ENCODE measurements at regions not wholly inside any gene's neighbourhood (a gene's known extent, or its start where the extent isn't known, plus 50 kb on each side); places are given as distances from the start of the nearest gene placed in this dataset.

- H4K20me1 ChIP-seq (ENCODE audit: control insufficient read depth, extremely low read depth, insufficient read depth, low read length) = no peaks in the 10 kb centered on the region
- peak; percentile 22 to 27 for DNase-seq (ENCODE audit: low read depth in 2 of 2)
- no peak for TF ChIP-seq CTCF (conservative IDR thresholded peaks at IDR 0.05 in 1 of 2, IDR thresholded peaks at IDR 0.05 in 1 of 2; ENCODE audit: low read depth in 1 of 2, low read length in 2 of 2)
- TF ChIP-seq EZH2 (IDR thresholded peaks at IDR 0.05; ENCODE audit: low read length, missing control alignments) = no peak
- no peak overlapping the region for H2AFZ ChIP-seq (ENCODE audit: low read length)
- no peak overlapping the region for H3K27ac ChIP-seq (ENCODE audit: insufficient read depth, low read length)
- H3K79me2 ChIP-seq (ENCODE audit: control insufficient read depth, insufficient read depth, low read length) = no peaks in the 10 kb centered on the region
- no peaks in the 10 kb centered on the region for H3K27me3 ChIP-seq (ENCODE audit: control insufficient read depth, insufficient read depth, low read length)
- H3K4me3 ChIP-seq (replicated peaks in 1 of 4; ENCODE audit: control extremely low read depth in 1 of 4, insufficient read depth in 1 of 4, low read depth in 3 of 4, low read length in 4 of 4) = no peak overlapping the region
- H3K4me2 ChIP-seq (ENCODE audit: extremely low read depth, insufficient read depth, low read length) = no peak overlapping the region
- H3K9me3 ChIP-seq (ENCODE audit: control insufficient read depth, insufficient read depth, low read depth, low read length) = no peaks in the 10 kb centered on the region
- H3K9ac ChIP-seq (ENCODE audit: insufficient read depth, low read length) = no peak overlapping the region
- no peaks in the 10 kb centered on the region for H3K36me3 ChIP-seq (ENCODE audit: control insufficient read depth, insufficient read depth, low read length)
- H3K4me1 ChIP-seq (ENCODE audit: control insufficient read depth, extremely low read depth, insufficient read depth, low read length) = no peaks in the 10 kb centered on the region
Observed at GRCh38 chr1:218620956-218621355, 275.8 kb downstream of the TGFB2 start.

GRCh38 chr1:218624052-218624451 lies 278.9 kb downstream of the TGFB2 start:
- no peaks in the 10 kb centered on the region for H4K20me1 ChIP-seq (ENCODE audit: control insufficient read depth, extremely low read depth, insufficient read depth, low read length)
- H3K9ac ChIP-seq (ENCODE audit: insufficient read depth, low read length) = no peak overlapping the region
- DNase-seq (ENCODE audit: low read depth in 2 of 2) = no peak

DNA sequence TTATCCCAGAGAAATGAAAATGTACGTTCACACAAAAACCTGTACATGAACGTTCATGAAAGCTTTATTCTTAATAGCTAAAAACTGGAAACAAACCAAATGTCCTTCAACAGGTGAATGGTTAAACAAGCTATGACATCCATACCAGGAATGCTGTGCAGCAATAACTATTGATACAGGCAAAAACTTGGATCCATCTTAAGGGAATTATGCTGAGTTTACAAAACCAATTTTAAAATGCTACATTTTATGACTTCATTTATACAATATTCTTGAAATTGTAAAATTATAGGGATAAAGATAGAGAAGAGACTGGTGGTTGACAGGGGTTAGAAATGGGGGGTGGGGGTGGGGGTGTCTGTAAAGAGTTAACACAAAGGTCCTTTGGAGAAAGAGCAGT lies 280.3 kb downstream of the TGFB2 start:
- Histone ChIP-seq H3K27me3 (ENCODE audit: control insufficient read depth, insufficient read depth, low read length) (no peaks in the 10 kb centered on the region), H3K27ac (ENCODE audit: insufficient read depth, low read length) (no peak overlapping the region), H2AFZ (ENCODE audit: low read length) (no peak overlapping the region), H3K4me2 (ENCODE audit: extremely low read depth, insufficient read depth, low read length) (no peak overlapping the region), H3K36me3 (ENCODE audit: control insufficient read depth, insufficient read depth, low read length) (no peaks in the 10 kb centered on the region), H3K4me1 (ENCODE audit: control insufficient read depth, extremely low read depth, insufficient read depth, low read length) (no peaks in the 10 kb centered on the region), H4K20me1 (ENCODE audit: control insufficient read depth, extremely low read depth, insufficient read depth, low read length) (no peaks in the 10 kb centered on the region), H3K9ac (ENCODE audit: insufficient read depth, low read length) (no peak overlapping the region), H3K79me2 (ENCODE audit: control insufficient read depth, insufficient read depth, low read length) (no peaks in the 10 kb centered on the region), H3K4me3 (replicated peaks in 1 of 4; ENCODE audit: control extremely low read depth in 1 of 4, insufficient read depth in 1 of 4, low read depth in 3 of 4, low read length in 4 of 4) (no peak overlapping the region), H3K9me3 (ENCODE audit: control insufficient read depth, insufficient read depth, low read depth, low read length) (no peaks in the 10 kb centered on the region)
- TF ChIP-seq CTCF (conservative IDR thresholded peaks at IDR 0.05 in 1 of 2, IDR thresholded peaks at IDR 0.05 in 1 of 2; ENCODE audit: low read depth in 1 of 2, low read length in 2 of 2) (no peak), EZH2 (IDR thresholded peaks at IDR 0.05; ENCODE audit: low read length, missing control alignments) (no peak)
- no peak for DNase-seq (ENCODE audit: low read depth in 2 of 2)

More at GRCh38 chr1:218624052-218624451, 278.9 kb downstream of the TGFB2 start:
- no peaks in the 10 kb centered on the region for H3K79me2 ChIP-seq (ENCODE audit: control insufficient read depth, insufficient read depth, low read length)
- H3K9me3 ChIP-seq (ENCODE audit: control insufficient read depth, insufficient read depth, low read depth, low read length) = no peaks in the 10 kb centered on the region
- no peak overlapping the region for H2AFZ ChIP-seq (ENCODE audit: low read length)
- no peaks in the 10 kb centered on the region for H3K36me3 ChIP-seq (ENCODE audit: control insufficient read depth, insufficient read depth, low read length)
- TF ChIP-seq EZH2 (IDR thresholded peaks at IDR 0.05; ENCODE audit: low read length, missing control alignments) (no peak), CTCF (conservative IDR thresholded peaks at IDR 0.05 in 1 of 2, IDR thresholded peaks at IDR 0.05 in 1 of 2; ENCODE audit: low read depth in 1 of 2, low read length in 2 of 2) (no peak)
- H3K4me1 ChIP-seq (ENCODE audit: control insufficient read depth, extremely low read depth, insufficient read depth, low read length) = no peaks in the 10 kb centered on the region
- H3K4me3 ChIP-seq (replicated peaks in 1 of 4; ENCODE audit: control extremely low read depth in 1 of 4, insufficient read depth in 1 of 4, low read depth in 3 of 4, low read length in 4 of 4) = no peak overlapping the region
- H3K27ac ChIP-seq (ENCODE audit: insufficient read depth, low read length) = no peak overlapping the region
- H3K4me2 ChIP-seq (ENCODE audit: extremely low read depth, insufficient read depth, low read length) = no peak overlapping the region
- no peaks in the 10 kb centered on the region for H3K27me3 ChIP-seq (ENCODE audit: control insufficient read depth, insufficient read depth, low read length)
